Stimulated activated naive CD8-positive, alpha-beta T cell treated with anti-CD3 and anti-CD28 coated beads, Interleukin-15, Interleukin-2, amounts not matched to agents 100 U/mL and 50 U/mL, for 24 hours (primary cell): ENCODE measurements at regions not wholly inside any gene's neighbourhood (a gene's known extent, or its start where the extent isn't known, plus 50 kb on each side); places are given as distances from the start of the nearest gene placed in this dataset.
"Not testable (repeated sequence)": the region's sequence is repeated elsewhere in the genome, so short reads cannot be mapped to it uniquely, and the experiment has no call there.

ENCODE experiments used
- ATAC-seq: fragments of 150-1000 bp; cut with Tn5 transposase; one replicate; pipeline ENCODE4 v1.10.0; 2021
- DNase-seq: peaks from one replicate; pipeline ENCODE4 v3.0.0; 2021

DNA sequence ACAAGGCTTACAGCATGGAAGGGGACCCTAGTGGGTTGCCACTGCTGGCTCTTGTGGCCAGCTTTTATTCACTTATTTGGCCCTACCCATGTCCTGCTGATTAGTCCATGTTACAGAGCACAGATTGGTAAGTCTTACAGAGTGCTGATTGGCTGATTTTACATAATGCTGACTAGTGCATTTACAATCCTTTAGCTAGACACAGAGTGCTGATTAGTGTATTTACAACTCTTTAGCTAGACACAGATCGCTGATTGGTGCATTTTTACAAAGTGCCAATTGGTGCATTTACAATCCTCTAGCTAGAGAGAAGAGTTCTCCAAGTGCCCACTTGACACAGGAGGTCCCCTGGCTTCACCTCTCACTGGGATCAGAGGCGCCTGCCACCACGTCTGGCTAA, 485.0 kb upstream of the TSPY4 start:
- DNase-seq = no peak
- no peak for ATAC-seq

GRCh38 chrY:8888371-8888770, 448.9 kb upstream of the TSPY4 start:
- DNase-seq = no peak
- no peak for ATAC-seq

DNA sequence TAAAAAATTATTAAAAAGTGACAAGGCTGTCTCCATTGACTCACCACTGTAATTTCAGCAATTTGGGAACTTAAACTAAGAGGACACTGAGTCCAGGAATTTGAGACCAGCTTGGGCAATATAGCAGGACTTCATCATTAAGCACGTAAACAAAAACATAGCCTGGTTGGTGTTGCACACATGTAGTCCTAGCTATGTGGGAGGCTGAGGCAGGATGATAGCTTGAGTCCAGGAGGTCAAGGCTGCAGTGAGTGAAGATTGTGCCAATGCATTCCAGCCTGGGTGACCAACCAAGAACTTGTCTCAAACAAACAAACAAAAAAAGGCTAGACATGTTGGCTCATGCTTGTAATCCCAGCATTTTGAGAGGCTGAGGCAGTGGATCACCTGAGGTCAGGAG, 439.4 kb upstream of the TSPY4 start:
- DNase-seq = no peak
- ATAC-seq = no peak

DNA sequence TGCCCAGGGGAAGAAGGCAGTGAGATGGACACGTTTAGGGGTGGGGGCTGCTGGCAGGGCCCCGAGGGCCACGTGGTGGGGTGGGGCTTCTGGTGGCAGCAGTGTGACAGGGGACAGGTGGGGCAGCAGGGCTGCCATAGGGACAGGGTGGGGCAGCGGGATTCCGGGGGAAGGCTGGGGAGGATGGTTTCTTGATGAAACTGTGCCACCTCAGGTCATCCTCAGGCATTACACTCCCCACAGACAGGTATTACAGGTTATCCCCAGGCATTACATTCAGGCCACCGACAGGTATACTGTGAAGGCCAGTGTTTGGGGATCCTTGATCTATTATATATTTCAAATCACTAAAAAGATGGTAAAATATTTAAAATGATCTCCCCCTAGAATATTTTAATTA, 432.1 kb upstream of the TSPY4 start:
- DNase-seq = no peak
- ATAC-seq = no peak

DNA sequence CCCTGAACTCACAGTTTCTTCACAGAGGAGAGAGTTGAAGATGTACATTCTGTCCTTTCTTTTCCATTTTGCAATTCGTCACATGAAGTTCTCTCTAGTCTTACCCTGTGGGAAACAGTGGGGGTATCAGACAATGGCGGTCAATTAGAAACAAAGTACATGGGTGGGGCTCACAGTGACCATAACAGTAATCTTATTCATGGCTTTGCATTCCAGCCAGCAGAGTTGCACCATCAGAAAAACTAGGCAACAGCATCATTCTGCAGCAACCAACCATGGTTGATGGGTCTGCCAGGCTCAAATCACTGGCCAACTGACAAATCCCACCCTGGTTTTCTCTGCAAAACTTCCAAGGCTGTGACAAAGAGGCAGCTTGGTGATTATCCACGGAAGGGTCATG, 414.7 kb upstream of the TSPY4 start:
- ATAC-seq, DNase-seq: not testable (repeated sequence)
